Breast epithelium (tissue), 4 donors: ENCODE measurements at regions not wholly inside any gene's neighbourhood (a gene's known extent, or its start where the extent isn't known, plus 50 kb on each side); places are given as distances from the start of the nearest gene placed in this dataset.

Source experiments
- DNase-seq, 2 donors: peaks; one replicate each; pipeline ENCODE4 v3.0.0-alpha.2; 2019; ENCODE audit warnings: low spot score in 2 of 2
- H3K27ac ChIP-seq, 2 donors: fragments of 200-600 bp; sonication (generic) in 1 of 2; one replicate each; pipeline ENCODE4 v1.5.1; 2016 to 2019; ENCODE audit warnings: mild to moderate bottlenecking in 1 of 2
- H3K27me3 ChIP-seq, 2 donors: fragments of 200-600 bp; sonication (generic) in 1 of 2; one replicate each; pipeline versions ENCODE4 v1.5.1 to v1.6.0; 2017 to 2019; ENCODE audit warnings: control low read depth in 1 of 2, mild to moderate bottlenecking in 1 of 2
- H3K36me3 ChIP-seq: fragments of 200-600 bp; one replicate; pipeline ENCODE4 v1.5.1; 2019
- H3K4me1 ChIP-seq, 2 donors: fragments of 200-600 bp; sonication (generic); one replicate each; pipeline ENCODE4 v1.5.1; 2016 to 2019; ENCODE audit warnings: control low read depth in 1 of 2
- H3K4me3 ChIP-seq, 3 donors: fragments of 200-600 bp; sonication (generic); 1 replicate in 2 of 3; 2 replicates in 1 of 3; pipeline ENCODE4 v1.5.1; 2016 to 2019; ENCODE audit warnings: mild to moderate bottlenecking in 3 of 3, moderate library complexity in 2 of 3
- H3K9me3 ChIP-seq, 2 donors: fragments of 200-600 bp; sonication (generic) in 1 of 2; one replicate each; pipeline ENCODE4 v1.5.1; 2016 to 2019; ENCODE audit warnings: control low read depth in 1 of 2
- CTCF ChIP-seq, 3 donors: fragments of 450-650 bp; IDR thresholded peaks; one replicate each; pipeline ENCODE4 v1.5.1; 2016 to 2017; ENCODE audit warnings: antibody characterized with exemption in 3 of 3, mild to moderate bottlenecking in 3 of 3, moderate library complexity in 3 of 3
- POLR2A ChIP-seq: fragments of 450-650 bp; IDR thresholded peaks from one replicate; pipeline ENCODE4 v1.6.1; 2016; ENCODE audit warnings: antibody characterized with exemption, mild to moderate bottlenecking, moderate library complexity
- POLR2AphosphoS5 ChIP-seq, 3 donors: sonication (generic); formaldehyde crosslinking; IDR thresholded peaks; one replicate each; pipeline ENCODE4 v1.6.1; 2017; ENCODE audit warnings: antibody characterized with exemption in 3 of 3
- intact Hi-C: fragments of 100-400 bp; cut with DNase I; formaldehyde crosslinking; loops from one replicate; pipeline ENCODE4 v1.15.1; 2023; ENCODE audit warnings: low total_unique reads

GRCh38 chr2:9690716-9691498 is 60.1 kb upstream of the YWHAQ start:
- intact Hi-C loops, result no loop called here
- H3K27ac ChIP-seq, result no peak overlapping the region
- no peaks in the 10 kb centered on the region for H3K27me3 ChIP-seq
- TF ChIP-seq POLR2A, result no peak
- no peak for TF ChIP-seq POLR2AphosphoS5 (IDR thresholded peaks at IDR 0.05)
- no peak for TF ChIP-seq CTCF (IDR thresholded peaks at IDR 0.05)
- no peak for DNase-seq
- H3K4me1 ChIP-seq, result no peaks in the 10 kb centered on the region
- H3K36me3 ChIP-seq, result no peaks in the 10 kb centered on the region
- no peak overlapping the region for H3K4me3 ChIP-seq
- H3K9me3 ChIP-seq, result no peaks in the 10 kb centered on the region

DNA sequence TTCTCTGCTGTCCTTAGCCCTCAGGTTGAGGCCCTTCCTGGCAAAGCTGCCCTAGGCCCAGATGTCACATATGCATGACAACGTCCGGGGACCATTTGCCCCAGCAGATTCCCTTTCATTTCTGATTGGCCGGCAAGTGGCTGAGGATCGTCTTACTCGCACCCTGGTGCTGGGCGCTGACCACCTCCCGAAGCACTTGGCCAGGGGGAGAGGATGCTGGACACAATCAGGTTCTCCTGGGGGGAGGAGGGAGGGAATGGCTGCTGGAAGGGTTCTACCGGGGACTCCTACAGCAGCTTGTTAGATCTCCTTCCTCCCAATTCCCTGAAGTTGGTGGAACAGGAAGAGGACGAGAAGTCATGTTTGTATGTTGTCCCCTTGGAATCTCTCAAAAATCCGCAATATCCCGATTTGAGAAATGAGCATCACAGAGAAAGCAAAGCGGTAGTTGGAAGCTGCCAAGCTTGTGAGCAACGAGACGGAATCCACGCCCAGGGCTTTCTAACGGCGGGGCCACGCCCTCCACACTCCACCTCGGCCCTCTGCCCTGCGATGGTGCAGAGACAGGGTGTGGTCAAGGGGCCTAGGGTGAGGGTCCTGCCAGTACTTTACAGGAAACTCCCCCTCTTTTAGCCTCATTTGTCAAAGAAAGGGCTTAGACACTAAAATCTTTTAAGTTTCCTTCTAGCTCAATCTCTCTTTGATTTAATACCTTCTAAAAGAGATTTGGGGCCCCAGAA is 61.8 kb upstream of the YWHAQ start:
- no peak overlapping the region for H3K4me3 ChIP-seq

DNA sequence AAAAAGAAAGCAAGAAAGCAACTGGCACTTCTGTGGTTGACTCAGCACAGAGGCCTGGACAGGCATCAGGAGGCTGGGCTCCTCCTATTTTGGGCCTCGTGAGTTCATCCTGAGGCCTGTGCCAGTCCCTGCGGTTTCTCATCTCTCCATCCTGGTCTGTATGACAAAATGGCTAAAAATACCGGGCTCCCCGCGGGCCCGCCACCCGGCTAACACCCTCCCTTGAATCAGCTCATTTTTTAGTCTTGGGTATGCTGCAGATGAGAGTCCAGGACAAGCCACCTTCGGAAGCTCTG is 62.3 kb upstream of the YWHAQ start:
- Histone ChIP-seq H3K4me1 (no peaks in the 10 kb centered on the region), H3K4me3 (no peak overlapping the region), H3K27me3 (no peaks in the 10 kb centered on the region), H3K9me3 (no peaks in the 10 kb centered on the region), H3K36me3 (no peaks in the 10 kb centered on the region), H3K27ac (no peak overlapping the region)
- no peak for DNase-seq
- TF ChIP-seq POLR2A (no peak), CTCF (IDR thresholded peaks at IDR 0.05) (no peak), POLR2AphosphoS5 (IDR thresholded peaks at IDR 0.05) (no peak)
- intact Hi-C loops, result no loop called here

More for the DNA sequence above, 61.8 kb upstream of the YWHAQ start:
- no peaks in the 10 kb centered on the region for H3K36me3 ChIP-seq
- H3K9me3 ChIP-seq, result no peaks in the 10 kb centered on the region
- TF ChIP-seq CTCF (IDR thresholded peaks at IDR 0.05) (no peak), POLR2AphosphoS5 (IDR thresholded peaks at IDR 0.05) (no peak), POLR2A (no peak)
- no peak overlapping the region for H3K27ac ChIP-seq
- intact Hi-C loops, result no loop called here
- no peaks in the 10 kb centered on the region for H3K27me3 ChIP-seq
- DNase-seq, result no peak
- no peaks in the 10 kb centered on the region for H3K4me1 ChIP-seq

DNA sequence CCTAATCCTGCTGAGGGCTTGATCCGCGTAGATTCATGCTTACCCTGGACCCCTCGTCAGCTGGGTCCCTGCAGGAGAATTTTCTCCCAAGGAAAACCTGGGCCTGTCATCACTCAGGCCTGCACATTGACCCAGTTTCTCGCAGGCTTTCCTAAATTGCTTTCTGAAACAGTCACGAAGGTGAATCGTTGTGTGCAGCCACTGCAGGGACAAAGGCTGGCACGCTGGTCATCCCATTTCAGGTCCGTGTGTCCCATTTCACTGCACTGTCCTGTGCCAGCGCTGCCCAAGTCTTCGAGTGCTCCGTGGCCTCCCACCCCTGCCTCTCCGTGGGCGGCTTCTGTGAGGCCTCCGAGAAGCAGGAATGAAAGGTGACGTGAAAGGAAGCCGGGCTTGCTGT is 62.8 kb upstream of the YWHAQ start:
- intact Hi-C loops, result no loop called here
- no peaks in the 10 kb centered on the region for H3K27me3 ChIP-seq
- H3K27ac ChIP-seq, result no peak overlapping the region
- no peak for DNase-seq
- no peaks in the 10 kb centered on the region for H3K4me1 ChIP-seq
- no peak overlapping the region for H3K4me3 ChIP-seq
- no peaks in the 10 kb centered on the region for H3K36me3 ChIP-seq
- H3K9me3 ChIP-seq, result no peaks in the 10 kb centered on the region
- TF ChIP-seq CTCF (IDR thresholded peaks at IDR 0.05) (no peak), POLR2A (no peak), POLR2AphosphoS5 (IDR thresholded peaks at IDR 0.05) (no peak)

GRCh38 chr2:9694661-9695234 is 64.0 kb upstream of the YWHAQ start:
- no peaks in the 10 kb centered on the region for H3K9me3 ChIP-seq
- H3K36me3 ChIP-seq, result no peaks in the 10 kb centered on the region
- H3K4me3 ChIP-seq, result no peak overlapping the region
- intact Hi-C loops, result no loop called here
- no peak overlapping the region for H3K27ac ChIP-seq
- H3K4me1 ChIP-seq, result no peaks in the 10 kb centered on the region
- TF ChIP-seq POLR2A (no peak), CTCF (IDR thresholded peaks at IDR 0.05) (no peak), POLR2AphosphoS5 (IDR thresholded peaks at IDR 0.05) (no peak)
- no peaks in the 10 kb centered on the region for H3K27me3 ChIP-seq
- no peak for DNase-seq
